Colonic mucosa (tissue), 4 donors: ENCODE measurements at regions not wholly inside any gene's neighbourhood (a gene's known extent, or its start where the extent isn't known, plus 50 kb on each side); places are given as distances from the start of the nearest gene placed in this dataset.

Source experiments
- DNase-seq: peaks from one replicate; pipeline ENCODE4 v3.0.0-alpha.2; 2020
- H3K27ac ChIP-seq: fragments of 200-600 bp; one replicate; pipeline ENCODE4 v1.8.0; 2021
- H3K27me3 ChIP-seq: fragments of 200-600 bp; one replicate; pipeline ENCODE4 v1.8.0; 2021
- H3K36me3 ChIP-seq: fragments of 200-600 bp; one replicate; pipeline ENCODE4 v1.8.0; 2021
- H3K4me1 ChIP-seq: fragments of 200-600 bp; one replicate; pipeline ENCODE4 v1.8.0; 2021; ENCODE audit warnings: mild to moderate bottlenecking
- H3K4me3 ChIP-seq: fragments of 200-600 bp; one replicate; pipeline ENCODE4 v1.8.0; 2021
- H3K9ac ChIP-seq, 2 donors: one replicate each; pipeline ENCODE4 v1.7.0; 2013; ENCODE audit warnings: control low read depth in 2 of 2, low read depth in 2 of 2, low read length in 2 of 2
- H3K9me3 ChIP-seq: fragments of 200-600 bp; one replicate; pipeline ENCODE4 v1.8.0; 2021
- intact Hi-C: fragments of 100-400 bp; cut with DNase I; formaldehyde crosslinking; loops from one replicate; pipeline ENCODE4 v1.14.1; 2022
- TF ChIP-seq, protein P1 (sequence below): fragments of 200-600 bp; IDR thresholded peaks from one replicate; pipeline ENCODE4 v1.8.0; 2022; ENCODE audit warnings: antibody characterized with exemption, mild to moderate bottlenecking
- donor health status: healthy.
- donor health status: DM: no; HTN: no; CAD: no.
- donor health status: DM: no; HTN: no; CAD: no.

DNA sequence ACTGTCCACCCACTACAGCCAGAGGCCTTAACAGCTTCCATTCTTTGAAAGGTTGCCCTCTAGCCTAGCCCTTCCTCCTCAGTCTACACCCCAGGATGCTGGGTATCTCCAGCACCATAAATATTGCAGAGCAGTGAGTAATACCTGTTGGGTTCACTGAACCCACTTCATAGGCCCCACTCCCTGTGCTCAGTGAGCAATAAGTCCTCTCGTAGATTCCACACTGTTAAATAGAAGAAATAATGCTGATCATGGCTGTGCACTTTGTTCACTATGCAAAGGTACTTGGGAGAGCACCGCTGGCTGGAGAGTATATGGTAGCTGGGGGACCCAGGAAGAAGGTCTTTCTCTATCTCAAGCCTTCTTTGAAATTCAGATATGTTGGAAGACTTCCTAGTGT is 87.3 kb downstream of the RSPH3 start:
- Histone ChIP-seq H3K27me3 (no peaks in the 10 kb centered on the region), H3K9me3 (no peaks in the 10 kb centered on the region), H3K27ac (no peak overlapping the region), H3K4me1 (no peaks in the 10 kb centered on the region), H3K9ac (no peak overlapping the region), H3K36me3 (no peaks in the 10 kb centered on the region), H3K4me3 (no peak overlapping the region)
- TF ChIP-seq, protein P1, sequence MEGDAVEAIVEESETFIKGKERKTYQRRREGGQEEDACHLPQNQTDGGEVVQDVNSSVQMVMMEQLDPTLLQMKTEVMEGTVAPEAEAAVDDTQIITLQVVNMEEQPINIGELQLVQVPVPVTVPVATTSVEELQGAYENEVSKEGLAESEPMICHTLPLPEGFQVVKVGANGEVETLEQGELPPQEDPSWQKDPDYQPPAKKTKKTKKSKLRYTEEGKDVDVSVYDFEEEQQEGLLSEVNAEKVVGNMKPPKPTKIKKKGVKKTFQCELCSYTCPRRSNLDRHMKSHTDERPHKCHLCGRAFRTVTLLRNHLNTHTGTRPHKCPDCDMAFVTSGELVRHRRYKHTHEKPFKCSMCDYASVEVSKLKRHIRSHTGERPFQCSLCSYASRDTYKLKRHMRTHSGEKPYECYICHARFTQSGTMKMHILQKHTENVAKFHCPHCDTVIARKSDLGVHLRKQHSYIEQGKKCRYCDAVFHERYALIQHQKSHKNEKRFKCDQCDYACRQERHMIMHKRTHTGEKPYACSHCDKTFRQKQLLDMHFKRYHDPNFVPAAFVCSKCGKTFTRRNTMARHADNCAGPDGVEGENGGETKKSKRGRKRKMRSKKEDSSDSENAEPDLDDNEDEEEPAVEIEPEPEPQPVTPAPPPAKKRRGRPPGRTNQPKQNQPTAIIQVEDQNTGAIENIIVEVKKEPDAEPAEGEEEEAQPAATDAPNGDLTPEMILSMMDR = no peak
- DNase-seq = no peak
- intact Hi-C loops = no loop called here

- TF ChIP-seq, protein P1 = no peak
- intact Hi-C loops = no loop called here
- Histone ChIP-seq H3K9ac (no peak overlapping the region), H3K27me3 (no peaks in the 10 kb centered on the region), H3K27ac (no peak overlapping the region), H3K4me1 (no peaks in the 10 kb centered on the region), H3K9me3 (no peaks in the 10 kb centered on the region), H3K4me3 (no peak overlapping the region), H3K36me3 (no peaks in the 10 kb centered on the region)
- no peak for DNase-seq
These were observed 88.1 kb downstream of the RSPH3 start for GRCh38 chr6:158911746-158912480.

DNA sequence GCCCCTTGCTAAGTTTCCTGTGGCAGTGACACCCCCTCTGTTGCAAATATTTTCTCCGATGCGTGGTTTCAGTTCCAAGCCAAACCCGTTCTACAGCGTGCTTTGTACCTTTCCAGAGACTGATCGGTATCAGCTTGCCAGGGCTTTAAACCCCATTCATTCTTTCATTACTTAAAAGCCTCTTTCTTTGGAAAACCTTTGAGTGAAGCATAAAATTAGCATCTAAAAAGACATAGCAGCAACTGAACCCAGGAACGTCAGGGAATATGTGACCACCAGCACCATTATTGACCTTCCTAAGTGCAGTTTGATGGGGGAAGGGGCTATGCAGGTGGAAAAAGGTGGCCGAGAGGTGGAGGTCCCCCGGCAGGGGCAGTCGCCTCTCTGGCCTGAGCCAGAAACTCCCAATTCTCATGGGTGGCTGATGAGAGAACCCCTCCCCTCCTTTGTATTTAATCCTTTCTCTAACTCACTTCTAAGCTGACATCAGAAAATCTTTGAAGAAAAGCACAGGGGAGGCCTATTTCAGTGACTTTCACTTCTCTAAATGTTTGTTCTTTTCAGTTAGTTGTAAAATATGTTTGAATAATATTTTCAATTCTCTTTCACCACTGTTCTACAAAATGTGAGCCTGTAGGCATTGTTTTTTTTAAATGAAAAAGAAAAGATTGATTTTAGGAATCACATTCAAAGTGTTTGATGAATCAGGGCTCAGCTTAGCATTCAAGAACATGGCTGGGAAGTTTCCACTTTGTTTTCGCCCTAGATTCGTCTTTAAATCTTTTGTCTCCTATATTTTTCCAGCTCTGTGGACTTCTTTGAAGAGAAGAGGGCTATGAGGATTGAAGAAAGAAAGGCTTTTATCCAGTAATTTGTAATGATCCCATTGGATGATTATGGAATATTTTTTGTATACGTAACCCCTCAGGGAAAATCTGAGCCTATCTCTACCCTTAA is 89.2 kb downstream of the RSPH3 start:
- no peaks in the 10 kb centered on the region for H3K4me1 ChIP-seq

GRCh38 chr6:158909938-158910337 is 90.1 kb downstream of the RSPH3 start:
- H3K27me3 ChIP-seq = no peaks in the 10 kb centered on the region
- no peaks in the 10 kb centered on the region for H3K4me1 ChIP-seq
- H3K9me3 ChIP-seq = no peaks in the 10 kb centered on the region
- no peak overlapping the region for H3K4me3 ChIP-seq
- no peak for DNase-seq
- no peak overlapping the region for H3K27ac ChIP-seq
- no peaks in the 10 kb centered on the region for H3K36me3 ChIP-seq
- TF ChIP-seq, protein P1 = no peak
- intact Hi-C loops = no loop called here
- H3K9ac ChIP-seq = no peak overlapping the region

More for the DNA sequence above, 89.2 kb downstream of the RSPH3 start:
- Histone ChIP-seq H3K4me3 (no peak overlapping the region), H3K27ac (no peak overlapping the region), H3K36me3 (no peaks in the 10 kb centered on the region), H3K27me3 (no peaks in the 10 kb centered on the region), H3K9me3 (no peaks in the 10 kb centered on the region), H3K9ac (no peak overlapping the region)
- DNase-seq = no peak
- TF ChIP-seq, protein P1 = no peak
- intact Hi-C loops = no loop called here

- Histone ChIP-seq H3K9me3 (no peaks in the 10 kb centered on the region), H3K27me3 (no peaks in the 10 kb centered on the region), H3K27ac (no peak overlapping the region), H3K9ac (no peak overlapping the region), H3K4me3 (no peak overlapping the region), H3K4me1 (no peaks in the 10 kb centered on the region), H3K36me3 (no peaks in the 10 kb centered on the region)
- TF ChIP-seq, protein P1 = no peak
- no peak for DNase-seq
- intact Hi-C loops = no loop called here
These were observed 89.4 kb upstream of the EZR start for GRCh38 chr6:158908606-158909005.
